HG03457 (cell line): ENCODE measurements at regions not wholly inside any gene's neighbourhood (a gene's known extent, or its start where the extent isn't known, plus 50 kb on each side); places are given as distances from the start of the nearest gene placed in this dataset.
A peak's percentile ranks its signal among the peaks of the same experiment; 100 is the strongest.

Source experiments
- ATAC-seq: cut with Tn5 transposase; IDR thresholded peaks from one replicate; pipeline ENCODE4 v1.9.1; 2021; ENCODE audit warnings: moderate number of reproducible peaks; ENCODE audit not compliant: unreplicated experiment

DNA sequence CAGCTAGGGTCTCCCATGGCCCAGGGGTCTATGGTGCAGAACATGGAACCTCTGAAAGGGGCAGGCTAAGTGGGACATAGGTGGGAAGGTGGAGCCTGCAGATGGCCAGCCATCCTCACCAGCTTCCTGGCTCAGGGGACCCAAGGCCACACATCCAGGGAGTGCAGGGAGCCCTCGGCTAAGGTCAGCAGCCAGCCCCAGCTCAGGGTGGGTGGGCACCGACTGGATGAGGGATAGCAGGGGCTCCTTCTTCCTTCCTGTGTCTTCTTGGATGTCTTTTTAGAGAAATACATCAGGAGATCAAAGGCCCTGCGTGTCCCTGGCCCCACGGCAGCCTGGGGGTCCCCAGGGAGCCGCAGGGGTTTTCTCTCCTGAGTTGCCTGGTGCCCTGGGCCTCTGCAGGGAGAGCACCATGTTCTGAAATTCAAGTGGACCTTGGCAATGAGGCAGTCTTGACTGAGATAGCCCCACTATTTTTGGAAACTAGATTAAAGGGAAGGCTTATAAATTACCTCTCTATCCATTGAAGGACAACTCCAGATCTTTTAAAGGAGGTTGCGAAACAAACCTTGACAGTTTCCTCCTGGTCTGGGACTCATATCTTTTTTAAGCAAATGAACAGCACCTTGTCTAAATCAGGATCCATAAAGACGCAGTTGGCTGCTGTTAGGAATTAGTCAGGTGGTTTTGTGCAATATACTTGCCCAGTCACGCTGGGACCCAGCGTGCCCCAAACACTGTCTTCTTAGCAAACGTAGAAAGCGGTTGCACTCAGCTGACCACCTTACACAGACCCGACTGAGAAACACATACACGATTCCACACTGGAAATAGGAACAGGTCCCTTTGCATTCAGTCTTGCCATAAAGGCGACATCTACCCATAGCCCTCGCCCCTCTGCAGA is 242.3 kb downstream of the TOMM20 start:
- no peak for ATAC-seq

GRCh38 chr1:234885601-234886000 is 243.0 kb downstream of the TOMM20 start:
- no peak for ATAC-seq

DNA sequence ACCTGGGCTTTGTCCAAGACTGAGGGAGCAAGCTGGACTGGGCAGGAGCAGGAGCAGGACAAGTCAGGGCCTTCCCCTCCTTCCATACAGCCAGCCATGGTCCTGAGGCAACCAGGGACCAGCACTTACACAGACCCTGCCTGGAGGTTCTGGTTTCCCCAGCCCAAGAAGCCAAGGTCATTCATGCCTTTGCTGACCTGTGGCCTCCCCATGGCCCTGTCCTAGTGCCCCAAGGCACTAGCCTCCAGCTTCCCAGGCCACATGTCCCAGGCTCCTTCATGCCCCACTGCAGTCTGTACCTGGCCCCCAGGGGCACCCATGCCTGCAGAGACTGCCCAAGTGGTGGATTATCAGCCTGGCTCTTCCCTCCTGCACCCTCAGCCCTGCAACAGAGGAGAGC is 243.9 kb downstream of the TOMM20 start:
- no peak for ATAC-seq

- ATAC-seq, result no peak
These were observed 244.6 kb downstream of the TOMM20 start for GRCh38 chr1:234884006-234884405.

DNA sequence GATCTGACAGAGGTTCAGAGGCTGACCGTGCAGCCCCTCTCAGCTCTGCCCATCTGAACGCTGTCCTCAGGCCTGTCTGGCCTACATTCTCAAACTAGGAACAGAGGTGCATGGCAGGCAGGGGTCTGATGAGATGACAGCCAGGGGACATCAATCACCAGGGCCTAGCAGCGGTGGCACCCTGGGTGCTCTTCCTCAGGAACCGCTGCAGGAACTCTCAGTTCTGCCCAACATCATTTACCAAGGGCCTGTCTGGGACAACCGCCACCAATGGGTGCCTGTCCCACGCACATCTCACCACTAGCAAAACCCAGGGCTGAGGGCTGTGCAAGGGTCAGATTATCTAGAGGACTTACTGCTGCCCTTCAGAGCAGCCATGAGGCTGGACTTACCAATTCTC is 245.7 kb downstream of the TOMM20 start:
- no peak for ATAC-seq

DNA sequence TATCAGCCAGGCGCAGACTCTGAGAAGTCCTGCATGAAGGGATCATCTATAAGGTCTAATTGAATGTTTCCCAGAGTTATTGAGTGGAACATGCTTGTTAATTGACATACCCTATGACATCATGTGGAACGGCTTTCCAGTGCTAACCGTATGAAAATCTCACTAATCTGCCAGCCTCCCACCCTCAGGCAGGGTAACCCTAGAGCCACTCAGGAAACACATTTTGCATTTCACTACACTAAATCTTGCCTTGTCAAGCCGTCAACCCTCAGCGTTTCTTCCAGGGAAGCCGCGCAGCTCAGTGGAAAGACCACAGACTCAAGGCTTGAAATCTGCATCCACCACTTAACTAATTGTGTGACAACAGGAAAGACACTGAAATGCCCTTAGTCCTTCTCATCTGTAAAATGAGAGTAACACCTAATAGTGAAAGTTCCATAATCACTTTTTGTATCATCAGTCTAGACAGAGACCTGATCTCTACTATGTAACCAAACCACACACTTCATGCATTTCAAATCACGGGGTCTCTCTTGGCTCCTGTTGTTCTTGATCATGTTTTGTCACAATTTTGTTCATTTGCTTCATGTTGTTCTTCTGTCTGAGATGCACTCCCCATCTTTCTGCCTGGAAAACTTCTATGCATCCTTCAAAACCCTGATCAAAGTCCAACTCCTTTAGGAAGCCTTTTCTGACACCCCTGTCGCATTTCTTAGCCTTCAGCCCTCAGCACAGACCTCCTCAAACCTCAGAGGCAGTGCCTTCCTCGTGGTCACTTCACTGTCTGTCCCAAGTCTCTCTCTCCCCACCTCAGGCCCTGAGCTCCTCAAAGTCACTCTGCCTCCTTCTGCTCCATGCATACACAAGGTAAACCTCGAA is 246.5 kb downstream of the TOMM20 start:
- peak; percentile 87 for ATAC-seq

- ATAC-seq, result no peak
These were observed 249.2 kb downstream of the TOMM20 start for GRCh38 chr1:234879147-234880080.

DNA sequence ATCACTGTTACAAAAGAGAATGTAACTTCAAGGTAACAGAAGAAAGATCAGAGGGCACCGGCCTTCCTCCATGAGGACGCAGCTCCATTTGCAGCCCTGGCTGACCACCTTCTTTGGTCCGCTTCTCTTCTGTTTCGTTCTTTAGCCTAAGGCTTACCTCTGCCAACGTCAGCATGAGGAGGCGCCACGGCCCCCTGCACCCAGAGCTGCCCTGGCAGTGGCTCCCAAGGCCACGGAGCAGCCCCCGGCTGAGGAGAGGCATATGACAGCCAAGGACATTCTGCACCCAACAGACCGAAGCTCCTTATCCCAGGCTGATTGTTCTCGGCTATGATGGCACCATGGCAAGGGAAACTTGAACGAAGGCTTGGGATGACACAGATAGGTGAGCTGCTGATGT is 250.3 kb downstream of the TOMM20 start:
- ATAC-seq, result no peak

- ATAC-seq, result no peak
These were observed 250.9 kb downstream of the TOMM20 start for GRCh38 chr1:234877761-234878160.

GRCh38 chr1:234875953-234876855 is 252.4 kb downstream of the TOMM20 start:
- no peak for ATAC-seq

GRCh38 chr1:234875328-234875952 is 253.2 kb downstream of the TOMM20 start:
- ATAC-seq, result no peak

DNA sequence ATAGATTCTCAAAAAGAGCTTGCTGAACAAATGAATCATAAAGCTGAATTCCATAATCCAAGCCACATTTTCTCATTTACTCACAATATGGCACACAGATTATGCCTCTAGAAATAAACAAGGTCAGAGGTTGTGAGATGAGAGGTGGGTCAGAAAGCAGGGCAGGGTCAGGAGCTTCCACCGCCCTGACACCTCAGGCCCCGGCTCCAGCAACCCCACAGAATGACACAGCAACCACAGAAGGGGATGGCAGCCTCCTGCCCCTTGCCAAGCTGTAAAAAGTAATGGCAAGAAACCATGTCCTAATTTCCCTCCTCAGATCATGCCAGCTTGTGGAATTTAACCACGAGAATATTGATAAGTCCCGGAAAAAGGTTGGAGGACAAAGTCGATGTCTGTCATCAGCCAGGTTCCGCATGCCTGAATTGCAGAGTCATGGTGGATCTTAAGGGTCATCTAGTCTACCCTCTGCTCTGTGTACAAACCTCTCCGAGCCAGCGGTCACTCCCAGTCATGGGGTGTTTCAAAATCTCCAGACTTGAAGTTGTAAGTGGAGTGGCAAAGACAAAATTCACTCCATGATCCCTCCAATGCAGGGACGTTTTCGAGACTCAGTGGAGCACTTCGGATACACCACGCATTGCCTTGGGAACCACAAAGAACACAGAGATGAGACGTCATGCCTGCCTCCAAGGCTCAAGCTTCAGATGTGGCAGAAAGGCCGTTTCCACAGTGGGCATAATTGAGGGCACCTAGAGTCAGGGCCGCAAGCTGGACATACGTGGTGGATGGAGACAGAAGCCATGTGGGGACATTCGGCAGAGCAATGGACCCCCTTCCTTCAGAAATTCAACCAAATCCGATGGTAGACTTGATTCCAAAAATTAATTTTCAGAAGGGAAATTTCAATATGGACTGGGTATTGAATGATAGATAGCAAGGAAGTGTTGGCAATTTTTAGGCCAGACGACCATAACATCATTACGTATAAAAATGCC is 254.0 kb downstream of the TOMM20 start:
- no peak for ATAC-seq

- ATAC-seq, result no peak
These were observed 256.8 kb downstream of the TOMM20 start for GRCh38 chr1:234871710-234872271.

GRCh38 chr1:234871039-234871709 is 257.5 kb downstream of the TOMM20 start:
- no peak for ATAC-seq

DNA sequence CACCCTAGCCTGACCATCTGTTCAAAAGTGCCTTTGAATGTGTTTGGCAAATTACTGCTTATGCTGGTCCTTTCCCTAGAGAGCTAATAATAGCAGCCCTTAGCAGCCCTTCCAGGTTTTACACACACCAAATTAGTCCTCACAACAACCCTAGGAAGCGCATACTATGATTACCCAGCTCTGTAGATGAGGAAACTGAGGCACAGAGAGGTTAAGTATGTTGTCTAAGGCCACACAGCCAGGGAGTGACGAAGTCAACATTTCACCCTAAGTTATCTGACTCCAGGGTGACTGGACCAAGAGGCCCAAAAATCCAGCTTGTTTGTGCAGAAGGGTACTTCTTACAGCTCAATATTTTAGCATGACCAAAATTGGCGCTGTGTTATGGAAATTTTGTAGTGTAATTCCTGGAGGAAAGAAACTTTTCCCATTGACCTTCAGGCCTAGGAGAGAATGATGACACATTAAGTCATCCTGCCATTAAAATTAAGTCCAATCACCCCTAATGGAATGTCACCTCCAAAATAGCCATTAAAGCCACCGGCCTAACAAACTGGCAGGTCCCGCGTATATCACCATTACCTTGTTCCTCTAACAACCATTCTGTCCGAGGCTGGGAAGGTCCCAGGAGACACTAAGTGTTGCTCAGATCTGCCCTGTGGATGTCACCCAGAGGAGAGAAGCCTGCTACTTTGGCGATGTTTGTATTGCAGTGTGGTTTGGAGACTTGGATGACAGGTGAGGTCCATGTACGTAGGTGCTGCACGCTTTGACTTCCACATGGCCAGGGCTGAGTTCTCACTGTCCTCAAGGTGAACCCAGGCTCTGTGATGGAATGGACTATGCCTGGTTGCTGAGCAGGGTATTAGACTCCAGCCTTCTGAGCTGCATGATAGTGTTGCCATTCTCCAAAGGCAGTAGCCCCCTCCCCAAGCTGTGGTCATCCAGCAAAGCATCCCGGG is 258.3 kb downstream of the TOMM20 start:
- ATAC-seq, result no peak
